ENCODE measurements at regions not wholly inside any gene's neighbourhood (a gene's known extent, or its start where the extent isn't known, plus 50 kb on each side); places are given as distances from the start of the nearest gene placed in this dataset.

GRCh38 chr1:56079391-56079790 lies 500.0 kb downstream of the PLPP3 start:
- TF ChIP-seq CTCF (IDR thresholded peaks at IDR 0.05; ENCODE audit: borderline replicate concordance, insufficient read depth, low read depth, low read length) = no peak
- H3K4me3 ChIP-seq (ENCODE audit: low read depth, low read length) = no peak overlapping the region

GRCh38 chr1:56077206-56077605 lies 502.2 kb downstream of the PLPP3 start:
- H3K4me3 ChIP-seq (ENCODE audit: low read depth, low read length) = no peak overlapping the region
- TF ChIP-seq CTCF (IDR thresholded peaks at IDR 0.05; ENCODE audit: borderline replicate concordance, insufficient read depth, low read depth, low read length) = no peak

GRCh38 chr1:56074007-56074651 lies 505.2 kb downstream of the PLPP3 start:
- no peak for TF ChIP-seq CTCF (IDR thresholded peaks at IDR 0.05; ENCODE audit: borderline replicate concordance, insufficient read depth, low read depth, low read length)
- no peak overlapping the region for H3K4me3 ChIP-seq (ENCODE audit: low read depth, low read length)

- TF ChIP-seq CTCF (IDR thresholded peaks at IDR 0.05; ENCODE audit: borderline replicate concordance, insufficient read depth, low read depth, low read length) = no peak
- H3K4me3 ChIP-seq (ENCODE audit: low read depth, low read length) = no peak overlapping the region
These were observed 505.8 kb downstream of the PLPP3 start for GRCh38 chr1:56073614-56074006.

- no peak for TF ChIP-seq CTCF (IDR thresholded peaks at IDR 0.05; ENCODE audit: borderline replicate concordance, insufficient read depth, low read depth, low read length)
These were observed 506.2 kb downstream of the PLPP3 start for GRCh38 chr1:56073206-56073605.

GRCh38 chr1:56072310-56072709 lies 507.1 kb downstream of the PLPP3 start:
- TF ChIP-seq CTCF (IDR thresholded peaks at IDR 0.05; ENCODE audit: borderline replicate concordance, insufficient read depth, low read depth, low read length) = no peak
- no peak overlapping the region for H3K4me3 ChIP-seq (ENCODE audit: low read depth, low read length)

More at GRCh38 chr1:56073206-56073605, 506.2 kb downstream of the PLPP3 start:
- no peak overlapping the region for H3K4me3 ChIP-seq (ENCODE audit: low read depth, low read length)

GRCh38 chr1:56071351-56071750 lies 508.0 kb downstream of the PLPP3 start:
- no peak for TF ChIP-seq CTCF (IDR thresholded peaks at IDR 0.05; ENCODE audit: borderline replicate concordance, insufficient read depth, low read depth, low read length)
- no peak overlapping the region for H3K4me3 ChIP-seq (ENCODE audit: low read depth, low read length)

Measured in GM12875 (cell line).